ENCODE measurements at regions not wholly inside any gene's neighbourhood (a gene's known extent, or its start where the extent isn't known, plus 50 kb on each side); places are given as distances from the start of the nearest gene placed in this dataset.

GRCh38 chrX:126985027-126985426 lies 165.5 kb downstream of the PRR32 start:
- no peak overlapping the region for H3K9ac ChIP-seq (replicated peaks; ENCODE audit: extremely low read depth, insufficient read depth, low read length)
- H3K79me2 ChIP-seq (ENCODE audit: control insufficient read depth, insufficient read depth, low read length) = no peaks in the 10 kb centered on the region
- no peaks in the 10 kb centered on the region for H3K4me1 ChIP-seq (ENCODE audit: control insufficient read depth, extremely low read depth, insufficient read depth, low read length)
- no peak overlapping the region for H3K27ac ChIP-seq (ENCODE audit: insufficient read depth, low read depth, low read length)
- DNase-seq (ENCODE audit: low read depth, low spot score) (no peak), FAIRE-seq (no peak)
- H3K9me3 ChIP-seq (replicated peaks; ENCODE audit: control insufficient read depth, insufficient read depth, low read length) = no peaks in the 10 kb centered on the region
- no peak for TF ChIP-seq CTCF (IDR thresholded peaks at IDR 0.05; ENCODE audit: extremely low read depth in 1 of 2, insufficient read depth in 1 of 2, low read depth in 1 of 2, low read length in 2 of 2)
- no peak for TF ChIP-seq POLR2AphosphoS5 (IDR thresholded peaks at IDR 0.05; ENCODE audit: insufficient read depth, low read depth, low read length)
- TF ChIP-seq GATA2 (IDR thresholded peaks at IDR 0.05; ENCODE audit: insufficient read depth, insufficient read length, low read depth, low read length) = no peak
- TF ChIP-seq, protein P1, sequence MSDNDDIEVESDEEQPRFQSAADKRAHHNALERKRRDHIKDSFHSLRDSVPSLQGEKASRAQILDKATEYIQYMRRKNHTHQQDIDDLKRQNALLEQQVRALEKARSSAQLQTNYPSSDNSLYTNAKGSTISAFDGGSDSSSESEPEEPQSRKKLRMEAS (IDR thresholded peaks at IDR 0.05; ENCODE audit: insufficient read depth, insufficient read length) = no peak
- no peak for TF ChIP-seq FOS (IDR thresholded peaks at IDR 0.05; ENCODE audit: borderline replicate concordance, insufficient read depth, low read length)
- no peak for TF ChIP-seq EZH2 (IDR thresholded peaks at IDR 0.05; ENCODE audit: borderline replicate concordance, low read depth, low read length, severe bottlenecking)
- TF ChIP-seq JUN (IDR thresholded peaks at IDR 0.05; ENCODE audit: borderline replicate concordance, insufficient read depth, insufficient read length, low read depth) = no peak
- no peak for TF ChIP-seq POLR2A (IDR thresholded peaks at IDR 0.05; ENCODE audit: low read depth, low read length)
- TF ChIP-seq MYC (IDR thresholded peaks at IDR 0.05; ENCODE audit: low read depth, low read length) = no peak
- no peaks in the 10 kb centered on the region for H3K9me1 ChIP-seq (replicated peaks; ENCODE audit: control insufficient read depth, extremely low read depth, insufficient read depth, low read length)
- H3K4me2 ChIP-seq (ENCODE audit: insufficient read depth, low read length) = no peak overlapping the region
- H3K4me3 ChIP-seq (replicated peaks in 1 of 3; ENCODE audit: insufficient read depth in 1 of 3, low read depth in 1 of 3, low read length in 3 of 3) = no peak overlapping the region
- CTCF ChIA-PET = interaction anchor here (0.7 kb wide), 1 partner anchor 724 kb away, joined by 3 read pairs; no protein-coding TSS in a partner anchor
- no peak overlapping the region for H2AFZ ChIP-seq (ENCODE audit: low read depth, low read length)
- no peaks in the 10 kb centered on the region for H4K20me1 ChIP-seq (replicated peaks; ENCODE audit: control insufficient read depth, extremely low read depth, insufficient read depth, low read length)
- dilution Hi-C loops (cut with MboI; ENCODE audit: extremely low pct_ligation_motif_present, low sequenced_read_pairs) (no loop called here), intact Hi-C loops (cut with micrococcal nuclease) (no loop called here)
- no TSS peak for BruUV-seq (replicated peaks)
- POLR2A ChIA-PET = no interaction called here
- no peaks in the 10 kb centered on the region for H3K27me3 ChIP-seq (ENCODE audit: control insufficient read depth in 2 of 2, insufficient read depth in 2 of 2, low read length in 2 of 2)
- no peaks in the 10 kb centered on the region for H3K36me3 ChIP-seq (ENCODE audit: control insufficient read depth in 2 of 2, extremely low read depth in 1 of 2, insufficient read depth in 2 of 2, low read length in 2 of 2)

Data from endothelial cell of umbilical vein (primary cell).